H9 (cell line): ENCODE measurements at regions not wholly inside any gene's neighbourhood (a gene's known extent, or its start where the extent isn't known, plus 50 kb on each side); places are given as distances from the start of the nearest gene placed in this dataset.

Experiments
- DNase-seq: peaks from one replicate; pipeline ENCODE4 v3.0.0-alpha.2; 2017
- H2AFZ ChIP-seq: one replicate; pipeline ENCODE4 v1.6.1; 2013; ENCODE audit warnings: mild to moderate bottlenecking, low read length, control low read depth, moderate library complexity
- H2AK5ac ChIP-seq: 2 replicates; pipeline ENCODE4 v1.6.1; 2013; ENCODE audit warnings: low read length, control low read depth, mixed read lengths; ENCODE audit not compliant: insufficient read length
- H2BK120ac ChIP-seq: one replicate; pipeline ENCODE4 v1.6.1; 2013; ENCODE audit warnings: low read depth, mild to moderate bottlenecking, low read length, control low read depth, inconsistent platforms; ENCODE audit not compliant: poor library complexity, severe bottlenecking
- H2BK12ac ChIP-seq: 2 replicates; pipeline ENCODE4 v1.6.1; 2013; ENCODE audit warnings: low read length, control low read depth, mixed read lengths, low read depth; ENCODE audit not compliant: insufficient read length
- H2BK15ac ChIP-seq: 2 replicates; pipeline ENCODE4 v1.6.1; 2013; ENCODE audit warnings: low read depth, low read length, control low read depth
- H2BK20ac ChIP-seq: one replicate; pipeline ENCODE4 v1.6.1; 2013; ENCODE audit warnings: low read depth, mild to moderate bottlenecking, low read length, control low read depth, inconsistent platforms; ENCODE audit not compliant: poor library complexity, severe bottlenecking
- H2BK5ac ChIP-seq: 2 replicates; pipeline ENCODE4 v1.6.1; 2013; ENCODE audit warnings: low read length, control low read depth, mixed read lengths; ENCODE audit not compliant: insufficient read length
- H3K14ac ChIP-seq: 2 replicates; pipeline ENCODE4 v1.6.1; 2013; ENCODE audit warnings: low read length, control low read depth; ENCODE audit not compliant: insufficient read depth
- H3K18ac ChIP-seq: 2 replicates; pipeline ENCODE4 v1.6.1; 2013; ENCODE audit warnings: low read depth, mild to moderate bottlenecking, mixed read lengths, low read length, control low read depth; ENCODE audit not compliant: insufficient read length
- H3K23ac ChIP-seq: 2 replicates; pipeline ENCODE4 v1.6.1; 2013; ENCODE audit warnings: low read length, control low read depth, mixed read lengths, low read depth; ENCODE audit not compliant: insufficient read length
- H3K23me2 ChIP-seq: 2 replicates; pipeline ENCODE4 v1.6.1; 2013; ENCODE audit warnings: low read depth, mild to moderate bottlenecking, mixed read lengths, low read length, control low read depth; ENCODE audit not compliant: insufficient read length, poor library complexity, severe bottlenecking
- H3K27ac ChIP-seq: 2 replicates; pipeline ENCODE4 v1.5.1; 2013; ENCODE audit warnings: low read length, control low read depth, mixed read lengths, low read depth; ENCODE audit not compliant: insufficient read length
- H3K27me3 ChIP-seq: 2 replicates; pipeline ENCODE4 v1.6.1; 2013; ENCODE audit warnings: low read length, control low read depth, inconsistent platforms; ENCODE audit not compliant: insufficient read depth
- H3K4ac ChIP-seq: 2 replicates; pipeline ENCODE4 v1.6.1; 2013; ENCODE audit warnings: low read depth, mild to moderate bottlenecking, control low read depth, inconsistent platforms, low read length, moderate library complexity
- H3K4me1 ChIP-seq: 2 replicates; pipeline ENCODE4 v1.6.1; 2013; ENCODE audit warnings: low read length, control low read depth, inconsistent platforms; ENCODE audit not compliant: insufficient read depth
- H3K4me2 ChIP-seq: 2 replicates; pipeline ENCODE4 v1.6.1; 2013; ENCODE audit warnings: low read length, control low read depth, mixed read lengths; ENCODE audit not compliant: insufficient read length, insufficient read depth
- H3K56ac ChIP-seq: 2 replicates; pipeline ENCODE4 v1.6.1; 2013; ENCODE audit warnings: low read depth, mild to moderate bottlenecking, mixed read lengths, low read length, control low read depth; ENCODE audit not compliant: insufficient read length
- H3K79me1 ChIP-seq: 2 replicates; pipeline ENCODE4 v1.6.1; 2013; ENCODE audit warnings: low read depth, mild to moderate bottlenecking, moderate library complexity, low read length, control low read depth, inconsistent platforms; ENCODE audit not compliant: insufficient read depth, poor library complexity, severe bottlenecking
- H3K79me2 ChIP-seq: 2 replicates; pipeline ENCODE4 v1.6.1; 2013; ENCODE audit warnings: low read length, control low read depth, inconsistent platforms; ENCODE audit not compliant: insufficient read depth
- H3K9ac ChIP-seq: 2 replicates; pipeline ENCODE4 v1.6.1; 2013; ENCODE audit warnings: low read length, control low read depth, mixed read lengths; ENCODE audit not compliant: insufficient read length; ENCODE audit errors: extremely low read depth
- H3K9me3 ChIP-seq: one replicate; pipeline ENCODE4 v1.6.1; 2013; ENCODE audit warnings: low read depth, low read length, inconsistent platforms; ENCODE audit not compliant: control insufficient read depth
- H3T11ph ChIP-seq: one replicate; pipeline ENCODE4 v1.6.1; 2013; ENCODE audit warnings: mild to moderate bottlenecking, low read length, control low read depth, inconsistent platforms
- H4K20me1 ChIP-seq: one replicate; pipeline ENCODE4 v1.6.1; 2013; ENCODE audit not compliant: control insufficient read depth, insufficient read length, insufficient read depth
- H4K5ac ChIP-seq: 2 replicates; pipeline ENCODE4 v1.6.1; 2013; ENCODE audit warnings: low read depth, mild to moderate bottlenecking, mixed read lengths, low read length, control low read depth; ENCODE audit not compliant: insufficient read length
- H4K8ac ChIP-seq: replicated peaks from 2 replicates; pipeline ENCODE4 v1.6.1; 2013; ENCODE audit warnings: low read length, control low read depth, mixed read lengths, low read depth; ENCODE audit not compliant: insufficient read length
- H4K91ac ChIP-seq: 2 replicates; pipeline ENCODE4 v1.6.1; 2013; ENCODE audit warnings: low read depth, mild to moderate bottlenecking, moderate library complexity, mixed read lengths, low read length, control low read depth; ENCODE audit not compliant: insufficient read length
- H3K27ac Mint-ChIP-seq, 3 experiments: 2 replicates in 2 of 3; 3 replicates in 1 of 3; pipeline ENCODE4 v1.8.0; 2020 to 2021; ENCODE audit warnings: mixed read lengths in 3 of 3, mild to moderate bottlenecking in 1 of 3, moderate library complexity in 1 of 3
- H3K27me3 Mint-ChIP-seq: 2 replicates; pipeline ENCODE4 v1.8.0; 2021; ENCODE audit warnings: low read depth, mild to moderate bottlenecking, moderate library complexity, mixed read lengths
- H3K36me3 Mint-ChIP-seq, 3 experiments: 2 replicates in 2 of 3; 3 replicates in 1 of 3; pipeline ENCODE4 v1.8.0; 2020 to 2021; ENCODE audit warnings: low read depth in 3 of 3, mixed read lengths in 3 of 3; ENCODE audit not compliant: insufficient read depth in 1 of 3
- H3K4me1 Mint-ChIP-seq, 2 experiments: 2 replicates each; pipeline ENCODE4 v1.8.0; 2020; ENCODE audit warnings: mixed read lengths in 2 of 2
- H3K4me3 Mint-ChIP-seq, 2 experiments: 2 replicates in 1 of 2; 3 replicates in 1 of 2; pipeline ENCODE4 v1.8.0; 2020 to 2021; ENCODE audit warnings: mild to moderate bottlenecking in 2 of 2, mixed read lengths in 2 of 2, moderate library complexity in 1 of 2
- H3K9me3 Mint-ChIP-seq, 2 experiments: 2 replicates in 1 of 2; 3 replicates in 1 of 2; pipeline ENCODE4 v1.8.0; 2020; ENCODE audit warnings: mild to moderate bottlenecking in 2 of 2, mixed read lengths in 2 of 2, moderate library complexity in 1 of 2
- WGBS: extraction: QIAGEN DNeasy Blood & Tissue Kit; methylation state at CpG from one replicate; pipeline ENCODE4 v1.1.7; 2013; ENCODE audit warnings: missing lambda C conversion rate, low lambda C conversion rate, mixed read lengths; ENCODE audit not compliant: insufficient read length; ENCODE audit errors: extremely low coverage; 5-methylcytosine and 5-hydroxymethylcytosine counted together
- TF ChIP-seq, protein P1 (sequence below): fragments of 200-600 bp; sonication (generic); conservative IDR thresholded peaks from 3 replicates; pipeline ENCODE4 v1.8.0; 2021; ENCODE audit warnings: antibody characterized with exemption, mild to moderate bottlenecking

DNA sequence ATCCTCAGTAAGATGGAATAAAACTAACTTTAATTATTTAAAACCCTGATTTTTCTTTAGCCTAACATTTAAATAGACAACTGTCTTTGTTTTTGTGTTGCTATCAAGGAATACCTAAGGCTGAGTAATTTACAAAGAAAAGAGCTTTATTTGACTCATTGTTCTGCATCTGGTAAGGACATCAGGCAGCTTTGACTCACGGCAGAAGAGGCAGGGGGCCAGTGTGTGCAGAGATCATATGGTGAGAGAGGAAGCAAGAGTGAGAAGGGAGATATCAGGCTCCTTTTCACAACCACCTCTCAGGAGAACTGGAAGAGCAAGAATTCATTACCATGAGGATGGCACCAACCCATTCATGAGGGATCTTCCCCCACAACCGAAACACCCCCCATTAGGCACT, 64.6 kb upstream of the TFPI start:
- Histone ChIP-seq H2BK20ac (no peak overlapping the region), H2BK5ac (no peak overlapping the region), H3K27ac (no peak overlapping the region), H3K4me1 (peaks cover 6% of the 10 kb centered on the region; the same call in 1 of the 2 replicates), H3K23ac (no peak overlapping the region), H4K20me1 (no peaks in the 10 kb centered on the region), H3K14ac (no peak overlapping the region), H3K79me1 (no peaks in the 10 kb centered on the region), H4K8ac (no peak overlapping the region), H3K9ac (no peak overlapping the region), H3K9me3 (no peaks in the 10 kb centered on the region), H3K79me2 (no peaks in the 10 kb centered on the region), H3K4ac (no peak overlapping the region), H3K18ac (no peak overlapping the region), H2BK120ac (no peak overlapping the region), H2AK5ac (no peak overlapping the region), H3T11ph (no peak overlapping the region), H4K5ac (no peak overlapping the region), H3K23me2 (no peaks in the 10 kb centered on the region), H3K56ac (no peak overlapping the region), H3K27me3 (no peaks in the 10 kb centered on the region), H2BK12ac (no peak overlapping the region), H2BK15ac (no peak overlapping the region), H2AFZ (no peak overlapping the region), H4K91ac (no peak overlapping the region), H3K4me2 (no peak overlapping the region)
- no peak for DNase-seq
- H3K4me1 Mint-ChIP-seq, result peaks cover 34 to 48% of the 10 kb centered on the region in 2 experiments
- no peak overlapping the region for H3K4me3 Mint-ChIP-seq
- H3K9me3 Mint-ChIP-seq, result no peaks in the 10 kb centered on the region
- H3K27me3 Mint-ChIP-seq, result peaks cover 3% of the 10 kb centered on the region; the same call in 1 of the 2 replicates
- no peaks in the 10 kb centered on the region for H3K36me3 Mint-ChIP-seq
- peak overlapping the region; percentile 5 to 89 (median 21); a peak in 2 of 7 replicates for H3K27ac Mint-ChIP-seq
- TF ChIP-seq, protein P1, sequence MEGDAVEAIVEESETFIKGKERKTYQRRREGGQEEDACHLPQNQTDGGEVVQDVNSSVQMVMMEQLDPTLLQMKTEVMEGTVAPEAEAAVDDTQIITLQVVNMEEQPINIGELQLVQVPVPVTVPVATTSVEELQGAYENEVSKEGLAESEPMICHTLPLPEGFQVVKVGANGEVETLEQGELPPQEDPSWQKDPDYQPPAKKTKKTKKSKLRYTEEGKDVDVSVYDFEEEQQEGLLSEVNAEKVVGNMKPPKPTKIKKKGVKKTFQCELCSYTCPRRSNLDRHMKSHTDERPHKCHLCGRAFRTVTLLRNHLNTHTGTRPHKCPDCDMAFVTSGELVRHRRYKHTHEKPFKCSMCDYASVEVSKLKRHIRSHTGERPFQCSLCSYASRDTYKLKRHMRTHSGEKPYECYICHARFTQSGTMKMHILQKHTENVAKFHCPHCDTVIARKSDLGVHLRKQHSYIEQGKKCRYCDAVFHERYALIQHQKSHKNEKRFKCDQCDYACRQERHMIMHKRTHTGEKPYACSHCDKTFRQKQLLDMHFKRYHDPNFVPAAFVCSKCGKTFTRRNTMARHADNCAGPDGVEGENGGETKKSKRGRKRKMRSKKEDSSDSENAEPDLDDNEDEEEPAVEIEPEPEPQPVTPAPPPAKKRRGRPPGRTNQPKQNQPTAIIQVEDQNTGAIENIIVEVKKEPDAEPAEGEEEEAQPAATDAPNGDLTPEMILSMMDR, result no peak
- no CpG with 5 or more reads among the region's 2 CpGs for WGBS
